ENCODE measurements at regions not wholly inside any gene's neighbourhood (a gene's known extent, or its start where the extent isn't known, plus 50 kb on each side); places are given as distances from the start of the nearest gene placed in this dataset.

GRCh38 chr20:3304456-3304855 lies 65.5 kb upstream of the SLC4A11 start:
- H3K36me3 Mint-ChIP-seq = peaks cover 71 to 94% of the 10 kb centered on the region in 2 donors
- TF ChIP-seq CTCF (IDR thresholded peaks at IDR 0.05) = no peak
- H3K36me3 ChIP-seq (replicated peaks in 1 of 2; ENCODE audit: control insufficient read depth in 1 of 2, insufficient read depth in 2 of 2, low read length in 2 of 2) = peaks cover 58 to 93% of the 10 kb centered on the region in 2 donors
- no peak overlapping the region for H3K9ac ChIP-seq (ENCODE audit: insufficient read depth, low read length, poor library complexity, severe bottlenecking)
- H3K4me2 ChIP-seq (replicated peaks; ENCODE audit: extremely low read depth, low read length, poor library complexity, severe bottlenecking) = no peak overlapping the region
- no peak for DNase-seq
- peaks cover 0 to 2% (median 0%) of the 10 kb centered on the region in 3 donors for H3K27me3 Mint-ChIP-seq (ENCODE audit: low read depth in 3 of 3)
- no peaks in the 10 kb centered on the region for H3K4me1 ChIP-seq (ENCODE audit: control insufficient read depth in 1 of 2, insufficient read depth in 2 of 2, low read length in 2 of 2)
- no peaks in the 10 kb centered on the region for H3K27me3 ChIP-seq (ENCODE audit: control insufficient read depth in 2 of 2, insufficient read depth in 2 of 2, low read length in 2 of 2)
- H3K4me1 Mint-ChIP-seq = no peaks in the 10 kb centered on the region
- H4K20me1 ChIP-seq (ENCODE audit: insufficient read depth, low read length) = no peaks in the 10 kb centered on the region
- H3K79me2 ChIP-seq (ENCODE audit: insufficient read depth, low read length) = no peaks in the 10 kb centered on the region
- peak overlapping the region in 1 of 7 donors; percentile 15 for H3K27ac Mint-ChIP-seq
- intact Hi-C loops (cut with micrococcal nuclease) = no loop called here
- no peak overlapping the region for H2AFZ ChIP-seq (ENCODE audit: insufficient read depth, low read depth, low read length, poor library complexity, severe bottlenecking)
- H3K27ac ChIP-seq (ENCODE audit: low read depth in 1 of 2, low read length in 2 of 2) = no peak overlapping the region
- H3K4me3 ChIP-seq (replicated peaks in 1 of 3; ENCODE audit: low read depth in 2 of 3, low read length in 3 of 3) = no peak overlapping the region
- no peaks in the 10 kb centered on the region for H3K9me3 ChIP-seq (replicated peaks in 1 of 2; ENCODE audit: control insufficient read depth in 1 of 2, insufficient read depth in 1 of 2, low read length in 2 of 2)
- H3K9me3 Mint-ChIP-seq = peaks cover 0 to 3% (median 0%) of the 10 kb centered on the region in 7 donors
- 100% methylated on average over 3 of the region's 4 CpGs for WGBS (ENCODE audit: insufficient coverage)
- no peak overlapping the region for H3K4me3 Mint-ChIP-seq

- DNase-seq = no peak
- Mint-ChIP-seq H3K36me3 (peaks cover 61 to 94% of the 10 kb centered on the region in 2 donors), H3K27me3 (ENCODE audit: low read depth in 3 of 3) (peaks cover 0 to 2% (median 0%) of the 10 kb centered on the region in 3 donors), H3K27ac (peak overlapping the region in 1 of 7 donors; percentile 31), H3K4me1 (no peaks in the 10 kb centered on the region), H3K9me3 (peaks cover 0 to 1% (median 0%) of the 10 kb centered on the region in 7 donors), H3K4me3 (no peak overlapping the region)
- 100% methylated on average over 2 of the region's 3 CpGs for WGBS (ENCODE audit: insufficient coverage)
- no peaks in the 10 kb centered on the region for H4K20me1 ChIP-seq (ENCODE audit: insufficient read depth, low read length)
- no peaks in the 10 kb centered on the region for H3K79me2 ChIP-seq (ENCODE audit: insufficient read depth, low read length)
- peaks cover 53 to 93% of the 10 kb centered on the region in 2 donors for H3K36me3 ChIP-seq (replicated peaks in 1 of 2; ENCODE audit: control insufficient read depth in 1 of 2, insufficient read depth in 2 of 2, low read length in 2 of 2)
- H3K4me3 ChIP-seq (replicated peaks in 1 of 3; ENCODE audit: low read depth in 2 of 3, low read length in 3 of 3) = no peak overlapping the region
- H3K27ac ChIP-seq (ENCODE audit: low read depth in 1 of 2, low read length in 2 of 2) = no peak overlapping the region
- no peaks in the 10 kb centered on the region for H3K27me3 ChIP-seq (ENCODE audit: control insufficient read depth in 2 of 2, insufficient read depth in 2 of 2, low read length in 2 of 2)
- no peak for TF ChIP-seq CTCF (IDR thresholded peaks at IDR 0.05)
- intact Hi-C loops (cut with micrococcal nuclease) = no loop called here
- H3K4me2 ChIP-seq (replicated peaks; ENCODE audit: extremely low read depth, low read length, poor library complexity, severe bottlenecking) = no peak overlapping the region
- no peaks in the 10 kb centered on the region for H3K4me1 ChIP-seq (ENCODE audit: control insufficient read depth in 1 of 2, insufficient read depth in 2 of 2, low read length in 2 of 2)
- H3K9ac ChIP-seq (ENCODE audit: insufficient read depth, low read length, poor library complexity, severe bottlenecking) = no peak overlapping the region
- H3K9me3 ChIP-seq (replicated peaks in 1 of 2; ENCODE audit: control insufficient read depth in 1 of 2, insufficient read depth in 1 of 2, low read length in 2 of 2) = no peaks in the 10 kb centered on the region
- no peak overlapping the region for H2AFZ ChIP-seq (ENCODE audit: insufficient read depth, low read depth, low read length, poor library complexity, severe bottlenecking)
Observed at GRCh38 chr20:3297079-3297378, 58.0 kb upstream of the SLC4A11 start.

Data from CD14-positive monocyte (primary cell).